Activated T-cell treated with anti-CD3 and anti-CD28 coated beads, Interleukin-2, amount 50 U/mL, for 4 hours (primary cell): ENCODE measurements at regions not wholly inside any gene's neighbourhood (a gene's known extent, or its start where the extent isn't known, plus 50 kb on each side); places are given as distances from the start of the nearest gene placed in this dataset.

ENCODE experiments used
- ATAC-seq, 2 donors: fragments of 200-7000 bp; cut with Tn5 transposase; one replicate each; pipeline ENCODE4 v1.10.0; 2021
- DNase-seq: peaks from one replicate; pipeline ENCODE4 v3.0.0-alpha.2; 2020
- H3K27me3 Mint-ChIP-seq: one replicate; pipeline ENCODE4 v1.8.0; 2021; ENCODE audit warnings: low read depth, mixed read lengths
- H3K36me3 Mint-ChIP-seq: one replicate; pipeline ENCODE4 v1.8.0; 2022; ENCODE audit warnings: mixed read lengths; ENCODE audit not compliant: insufficient read depth
- H3K4me1 Mint-ChIP-seq: one replicate; pipeline ENCODE4 v1.8.0; 2021; ENCODE audit warnings: low read depth, mixed read lengths
- H3K4me3 Mint-ChIP-seq: one replicate; pipeline ENCODE4 v1.8.0; 2021; ENCODE audit warnings: mild to moderate bottlenecking, moderate library complexity, mixed read lengths
- H3K9me3 Mint-ChIP-seq: one replicate; pipeline ENCODE4 v1.8.0; 2021; ENCODE audit warnings: mixed read lengths

DNA sequence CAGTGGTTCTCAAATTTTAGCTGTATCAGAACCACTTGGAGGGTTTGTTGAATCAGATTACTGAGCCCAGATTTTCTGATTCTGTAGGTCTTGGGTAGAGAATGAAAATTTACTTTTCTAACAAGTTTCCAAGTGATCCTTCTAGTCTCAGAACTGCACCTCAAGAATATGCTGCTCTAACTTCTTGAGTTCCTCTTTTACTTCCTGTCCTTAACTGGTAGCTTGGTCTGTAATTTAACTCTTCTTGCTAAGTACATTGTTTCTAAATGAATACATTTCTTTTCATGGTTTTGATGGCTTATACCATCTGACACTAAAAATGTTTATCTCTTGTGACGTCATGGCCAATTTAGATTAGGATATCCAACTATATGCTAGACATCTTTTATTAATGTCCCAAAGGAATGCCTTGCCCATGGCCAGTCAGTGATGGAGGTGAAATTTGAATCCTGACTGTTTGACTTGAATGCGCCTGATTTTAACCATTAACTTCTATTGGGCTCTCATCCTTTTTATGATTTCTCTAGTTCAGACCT is 262.6 kb upstream of the NAALADL2 start:
- H3K4me3 Mint-ChIP-seq: no peak overlapping the region
- H3K4me1 Mint-ChIP-seq: no peaks in the 10 kb centered on the region
- no peaks in the 10 kb centered on the region for H3K36me3 Mint-ChIP-seq
- H3K27me3 Mint-ChIP-seq: no peaks in the 10 kb centered on the region
- no peak for ATAC-seq
- no peak for DNase-seq
- peaks cover 6% of the 10 kb centered on the region for H3K9me3 Mint-ChIP-seq

DNA sequence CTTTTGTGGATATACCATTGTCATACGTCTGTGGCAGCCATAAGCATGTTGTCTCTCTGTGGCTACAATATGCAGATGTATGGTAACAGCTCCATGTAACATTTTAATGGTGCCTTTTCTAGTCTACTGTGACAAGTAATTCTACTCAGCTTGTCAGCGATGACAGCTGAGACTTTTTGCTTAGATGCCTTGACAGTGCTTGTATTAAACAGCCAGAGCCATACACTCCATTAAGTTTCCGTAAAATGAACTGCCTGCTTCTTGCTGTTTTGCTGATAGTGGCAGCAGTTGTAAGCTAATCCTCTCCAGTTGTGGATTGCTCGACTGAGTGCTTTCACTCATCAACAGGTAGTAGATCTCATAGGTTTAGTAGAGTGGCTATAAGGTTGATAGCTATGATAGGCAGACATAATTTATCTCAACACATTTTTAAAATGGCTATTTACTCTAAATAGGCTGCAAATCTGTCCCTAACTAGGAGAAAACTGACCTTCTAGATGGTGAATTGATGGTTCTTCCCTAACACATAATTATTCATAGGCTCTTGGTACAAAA is 260.2 kb upstream of the NAALADL2 start:
- Mint-ChIP-seq H3K9me3 (peaks cover 6% of the 10 kb centered on the region), H3K27me3 (no peaks in the 10 kb centered on the region), H3K4me1 (no peaks in the 10 kb centered on the region), H3K4me3 (no peak overlapping the region), H3K36me3 (no peaks in the 10 kb centered on the region)
- DNase-seq (no peak), ATAC-seq (no peak)

DNA sequence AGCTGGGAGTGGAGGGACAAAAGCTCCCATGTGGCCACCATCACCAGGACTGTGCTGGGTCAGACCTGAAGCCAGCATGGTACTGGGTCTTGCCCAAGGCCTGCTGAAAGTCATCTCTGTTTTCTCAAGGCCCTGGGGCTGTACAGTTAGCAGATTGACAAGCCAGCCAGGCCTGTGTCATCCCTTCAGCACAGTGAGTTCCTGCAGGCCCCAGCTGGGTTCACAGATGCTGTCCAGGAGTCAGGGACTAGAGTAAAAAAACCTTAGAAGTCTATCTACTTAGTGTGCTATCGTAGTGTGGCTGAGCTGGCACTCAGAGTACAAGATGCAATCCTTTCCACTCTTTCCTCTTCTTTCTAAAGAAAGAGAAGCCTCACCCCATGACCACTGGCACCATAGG is 246.0 kb upstream of the NAALADL2 start:
- DNase-seq (no peak), ATAC-seq (no peak)
- Mint-ChIP-seq H3K9me3 (peaks cover 8% of the 10 kb centered on the region), H3K36me3 (no peaks in the 10 kb centered on the region), H3K4me3 (no peak overlapping the region), H3K4me1 (no peaks in the 10 kb centered on the region), H3K27me3 (no peaks in the 10 kb centered on the region)

DNA sequence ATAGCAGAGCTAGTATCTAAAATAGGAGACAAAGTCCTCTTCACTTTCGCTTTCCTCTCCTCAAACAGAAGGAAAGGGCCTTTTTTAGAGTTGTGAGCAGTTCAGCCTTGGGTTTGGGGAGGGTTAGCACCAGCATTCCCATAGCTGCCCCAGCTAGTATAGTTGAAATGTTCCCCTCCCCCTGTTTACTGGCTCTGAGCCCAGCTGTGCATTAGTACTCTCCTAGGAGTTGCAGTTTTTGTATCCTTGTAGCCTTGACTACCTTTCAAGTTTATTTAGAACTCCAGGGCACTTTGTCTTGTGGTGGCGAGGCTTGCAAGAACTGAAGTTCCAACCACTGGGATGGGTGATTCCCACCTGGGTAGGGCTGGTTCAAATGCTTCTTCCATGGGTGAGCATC is 245.1 kb upstream of the NAALADL2 start:
- DNase-seq (no peak), ATAC-seq (no peak)
- Mint-ChIP-seq H3K4me1 (no peaks in the 10 kb centered on the region), H3K36me3 (no peaks in the 10 kb centered on the region), H3K4me3 (no peak overlapping the region), H3K27me3 (no peaks in the 10 kb centered on the region), H3K9me3 (peaks cover 8% of the 10 kb centered on the region)

DNA sequence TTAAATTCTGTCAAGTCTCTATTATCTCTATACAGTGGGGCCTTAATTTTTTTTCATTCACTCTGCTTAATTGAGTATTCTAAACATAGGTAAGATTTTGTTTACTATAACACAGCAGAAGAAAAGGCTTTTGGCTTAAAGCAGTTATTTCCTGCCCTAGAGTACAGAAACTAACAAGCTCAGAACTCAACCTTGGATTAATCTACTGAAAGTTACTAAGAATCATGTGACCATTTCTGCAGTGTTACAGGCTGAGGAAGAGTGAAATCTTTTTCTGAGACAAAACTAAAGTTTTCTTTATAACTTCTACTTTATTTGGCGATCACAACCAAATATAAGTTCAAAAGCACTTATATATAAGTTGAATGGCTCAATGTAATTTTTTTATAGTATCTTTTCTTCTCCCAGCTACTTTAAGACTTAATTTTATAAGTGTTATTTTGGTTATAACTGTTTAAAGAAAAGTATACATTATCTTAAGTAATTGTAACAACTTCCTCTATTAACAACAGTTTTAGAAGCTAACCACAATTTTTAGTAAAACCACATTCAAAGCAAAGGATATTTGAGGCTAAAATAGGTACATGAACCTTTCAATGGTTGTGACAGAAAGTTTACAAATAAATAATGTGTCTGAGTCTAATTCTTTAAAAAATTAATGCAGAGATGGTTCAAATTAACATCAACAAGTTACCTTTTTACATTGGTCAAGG is 240.6 kb upstream of the NAALADL2 start:
- Mint-ChIP-seq H3K9me3 (no peaks in the 10 kb centered on the region), H3K36me3 (no peaks in the 10 kb centered on the region), H3K4me3 (no peak overlapping the region), H3K27me3 (no peaks in the 10 kb centered on the region), H3K4me1 (no peaks in the 10 kb centered on the region)
- no peak for ATAC-seq
- DNase-seq: no peak

DNA sequence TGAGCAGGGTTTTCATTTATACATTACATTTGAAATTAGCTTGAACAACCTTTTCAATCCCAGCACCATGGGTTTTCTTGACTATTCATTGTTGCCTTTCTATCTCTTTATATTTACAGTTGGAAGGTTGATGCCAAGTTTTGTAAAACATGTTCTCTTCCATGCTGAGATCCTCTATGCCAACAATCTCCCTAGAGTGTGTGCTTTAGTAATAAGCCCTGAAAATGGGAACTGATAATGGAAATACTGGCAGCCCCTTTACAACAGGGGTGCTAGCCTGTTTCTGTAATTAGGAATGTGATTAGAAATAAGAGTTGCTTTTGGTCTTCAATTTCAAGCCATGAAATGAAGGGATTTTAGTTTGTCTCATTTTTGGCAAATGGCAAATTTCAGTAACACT is 239.9 kb upstream of the NAALADL2 start:
- H3K36me3 Mint-ChIP-seq: no peaks in the 10 kb centered on the region
- ATAC-seq: no peak
- no peaks in the 10 kb centered on the region for H3K9me3 Mint-ChIP-seq
- no peaks in the 10 kb centered on the region for H3K4me1 Mint-ChIP-seq
- no peaks in the 10 kb centered on the region for H3K27me3 Mint-ChIP-seq
- no peak overlapping the region for H3K4me3 Mint-ChIP-seq
- DNase-seq: no peak

DNA sequence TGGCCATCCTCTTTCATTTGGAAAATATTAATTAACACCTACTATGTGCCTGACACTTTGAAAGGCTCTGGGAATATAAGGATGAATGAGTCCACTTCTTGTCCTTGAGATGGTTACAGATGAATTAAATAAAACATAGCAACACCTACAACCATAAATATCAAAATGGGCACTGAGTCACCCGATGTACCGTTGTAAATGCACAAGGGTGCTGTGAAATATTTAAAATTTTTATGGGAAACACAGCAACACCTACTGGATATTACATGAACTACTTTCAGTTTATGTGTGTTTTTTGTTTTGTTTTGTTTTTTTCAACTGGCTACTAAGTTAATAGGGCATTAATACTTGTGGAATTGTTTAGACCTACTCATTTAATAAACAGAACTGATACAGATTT is 239.0 kb upstream of the NAALADL2 start:
- no peaks in the 10 kb centered on the region for H3K36me3 Mint-ChIP-seq
- DNase-seq (no peak), ATAC-seq (no peak)
- H3K4me3 Mint-ChIP-seq: no peak overlapping the region
- H3K4me1 Mint-ChIP-seq: no peaks in the 10 kb centered on the region
- H3K9me3 Mint-ChIP-seq: no peaks in the 10 kb centered on the region
- H3K27me3 Mint-ChIP-seq: no peaks in the 10 kb centered on the region

DNA sequence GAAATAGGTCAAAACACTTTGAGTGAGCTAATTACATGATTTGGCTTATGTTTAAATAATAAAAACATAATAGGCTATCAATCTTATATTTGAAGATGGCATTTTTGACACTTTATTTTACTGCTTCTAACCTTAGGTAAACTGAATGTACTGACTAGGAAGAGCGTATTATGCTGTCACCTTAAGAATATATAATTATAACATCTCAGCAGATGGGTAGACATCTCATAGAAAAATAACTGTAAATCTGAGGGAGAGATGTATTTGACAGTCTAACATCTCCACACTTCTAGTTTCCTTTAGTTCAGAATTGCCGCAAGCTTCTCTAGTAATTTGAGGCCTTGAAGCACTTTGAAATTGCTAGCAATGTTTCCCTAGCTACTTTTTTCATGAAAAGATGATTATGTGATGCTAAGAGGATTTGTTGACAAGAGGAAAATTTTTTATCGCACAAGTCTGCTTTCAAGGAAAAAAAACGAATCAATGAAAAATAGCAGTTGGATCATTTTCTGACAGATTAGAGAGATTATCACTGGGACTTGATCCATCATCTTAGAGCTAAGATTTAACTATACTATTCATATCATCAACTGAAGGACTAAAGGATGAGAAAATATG is 238.2 kb upstream of the NAALADL2 start:
- ATAC-seq: no peak
- Mint-ChIP-seq H3K27me3 (no peaks in the 10 kb centered on the region), H3K36me3 (no peaks in the 10 kb centered on the region), H3K4me1 (no peaks in the 10 kb centered on the region), H3K9me3 (no peaks in the 10 kb centered on the region), H3K4me3 (no peak overlapping the region)
- DNase-seq: no peak

DNA sequence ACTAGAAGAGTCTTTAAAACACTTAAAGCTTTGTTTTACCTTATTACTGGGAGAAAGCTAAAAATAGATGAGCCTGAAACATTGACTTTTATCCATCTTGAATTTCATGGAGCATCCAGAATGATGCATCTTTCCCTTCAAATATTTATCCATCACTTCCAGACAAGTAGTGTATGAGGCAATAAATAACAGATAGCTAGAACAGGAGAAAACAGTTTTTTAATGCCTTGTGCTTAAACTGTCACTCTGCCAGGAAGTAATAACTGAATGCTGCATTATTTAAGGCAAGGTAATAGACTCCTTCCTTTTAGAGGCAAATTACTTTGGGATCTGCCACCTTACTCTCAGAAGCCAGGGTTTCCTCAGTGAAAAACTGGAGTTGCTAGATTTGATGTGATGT is 225.8 kb upstream of the NAALADL2 start:
- Mint-ChIP-seq H3K27me3 (no peaks in the 10 kb centered on the region), H3K36me3 (no peaks in the 10 kb centered on the region), H3K9me3 (peaks cover 6% of the 10 kb centered on the region), H3K4me1 (no peaks in the 10 kb centered on the region), H3K4me3 (no peak overlapping the region)
- ATAC-seq: no peak
- no peak for DNase-seq

DNA sequence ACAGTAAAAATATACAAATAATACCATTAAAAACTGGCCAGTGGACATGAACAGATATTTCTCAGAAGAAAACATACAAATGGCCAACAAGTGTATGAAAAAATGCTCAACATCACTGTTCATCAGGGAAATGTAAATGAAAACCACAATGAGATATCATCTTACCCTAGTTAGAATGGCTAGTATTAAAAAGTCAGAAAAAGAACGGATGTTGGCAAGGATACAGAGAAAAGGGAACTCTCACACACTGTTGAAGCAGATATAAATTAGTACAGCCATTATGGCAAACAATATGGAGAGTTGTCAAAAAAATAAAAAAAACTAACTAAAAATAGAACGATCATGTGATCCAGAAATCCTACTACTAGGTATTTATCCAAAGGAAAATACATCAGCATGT is 222.7 kb upstream of the NAALADL2 start:
- Mint-ChIP-seq H3K27me3 (no peaks in the 10 kb centered on the region), H3K36me3 (no peaks in the 10 kb centered on the region), H3K4me3 (no peak overlapping the region), H3K4me1 (no peaks in the 10 kb centered on the region), H3K9me3 (peaks cover 9% of the 10 kb centered on the region)
- ATAC-seq: no peak
- no peak for DNase-seq

DNA sequence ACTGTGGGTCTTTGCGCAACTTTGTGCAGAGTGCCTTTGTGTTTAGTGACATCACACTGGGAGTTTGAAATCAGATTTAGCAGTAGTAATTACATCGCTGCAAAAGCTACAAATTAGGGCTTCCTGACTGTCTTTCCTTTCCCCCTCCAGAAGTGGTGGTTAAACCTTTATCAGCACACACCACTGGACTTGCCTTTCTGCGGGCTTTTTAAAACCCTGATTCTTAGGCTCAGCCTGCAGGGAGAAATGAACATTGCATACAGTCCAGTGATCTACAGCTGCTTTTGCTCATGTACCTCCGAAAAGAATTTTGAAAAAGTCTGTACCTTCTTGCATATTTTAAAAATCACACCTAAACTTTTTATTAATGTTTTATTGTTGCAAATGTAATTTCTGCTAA is 219.7 kb upstream of the NAALADL2 start:
- Mint-ChIP-seq H3K4me3 (no peak overlapping the region), H3K9me3 (peaks cover 9% of the 10 kb centered on the region), H3K4me1 (no peaks in the 10 kb centered on the region), H3K36me3 (no peaks in the 10 kb centered on the region), H3K27me3 (no peaks in the 10 kb centered on the region)
- ATAC-seq: no peak
- no peak for DNase-seq

DNA sequence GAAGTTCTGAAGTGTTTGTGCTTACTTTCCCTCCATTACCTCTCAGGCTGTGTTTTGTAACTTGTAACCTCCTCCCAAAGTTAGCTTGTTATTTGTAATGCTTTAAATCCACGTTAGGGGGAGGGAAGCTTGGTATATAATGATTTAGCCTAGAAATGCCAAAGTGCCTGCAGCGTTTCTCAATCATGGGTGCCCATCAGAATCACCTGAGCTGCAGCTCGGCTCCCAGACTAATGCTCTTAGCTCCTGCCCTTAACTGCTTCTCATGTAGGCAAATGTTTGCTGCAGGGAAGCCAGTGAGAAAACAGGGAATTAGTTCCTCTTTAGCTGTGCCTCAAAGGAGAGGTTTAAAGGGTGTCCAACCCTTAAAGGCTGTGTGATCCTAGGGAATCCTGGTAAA is 219.2 kb upstream of the NAALADL2 start:
- H3K4me1 Mint-ChIP-seq: no peaks in the 10 kb centered on the region
- DNase-seq: no peak
- H3K27me3 Mint-ChIP-seq: no peaks in the 10 kb centered on the region
- no peak overlapping the region for H3K4me3 Mint-ChIP-seq
- ATAC-seq: no peak
- H3K9me3 Mint-ChIP-seq: peaks cover 9% of the 10 kb centered on the region
- no peaks in the 10 kb centered on the region for H3K36me3 Mint-ChIP-seq

DNA sequence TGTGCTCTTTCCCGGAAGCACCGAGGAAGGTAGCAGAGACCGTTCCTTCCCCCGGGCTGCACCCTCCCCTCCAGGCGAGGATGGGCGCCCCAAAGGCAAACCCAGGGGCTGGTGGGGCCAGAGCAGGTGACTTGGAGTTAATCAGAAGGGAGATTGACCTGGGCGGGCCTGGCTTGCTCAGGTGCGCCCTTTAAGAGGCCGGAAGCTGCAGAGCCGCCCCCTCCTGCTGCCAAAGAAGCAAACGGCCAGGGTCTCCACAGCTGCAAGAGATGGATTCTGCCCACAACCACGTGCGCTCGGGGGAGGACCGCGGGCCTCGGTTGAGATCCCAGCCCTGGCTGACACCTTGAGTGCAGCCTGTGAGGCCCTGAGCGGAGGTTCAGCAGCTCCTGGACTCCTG is 218.2 kb upstream of the NAALADL2 start:
- Mint-ChIP-seq H3K36me3 (no peaks in the 10 kb centered on the region), H3K4me1 (no peaks in the 10 kb centered on the region), H3K4me3 (no peak overlapping the region), H3K27me3 (no peaks in the 10 kb centered on the region), H3K9me3 (peaks cover 8% of the 10 kb centered on the region)
- ATAC-seq: no peak
- DNase-seq: no peak

DNA sequence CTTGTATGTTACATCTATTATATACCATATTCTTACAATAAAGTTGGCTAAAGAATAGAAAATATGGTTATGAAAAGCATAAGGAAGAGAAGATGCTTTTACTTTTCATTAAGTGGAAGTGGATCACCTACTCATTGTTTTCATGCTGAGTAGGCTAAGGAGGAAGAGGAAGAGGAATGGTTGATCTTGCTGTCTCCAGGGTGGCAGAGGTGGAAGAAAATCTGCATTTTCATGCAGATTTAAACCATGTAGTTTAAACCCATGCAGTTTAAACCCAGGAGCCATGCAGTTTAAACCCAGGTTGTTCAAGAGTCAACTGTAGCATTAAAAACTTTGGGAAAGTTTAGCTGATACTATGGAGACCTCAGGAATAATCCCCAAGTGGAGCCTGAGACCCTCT is 214.8 kb upstream of the NAALADL2 start:
- ATAC-seq (no peak), DNase-seq (no peak)
- Mint-ChIP-seq H3K36me3 (no peaks in the 10 kb centered on the region), H3K9me3 (peaks cover 4% of the 10 kb centered on the region), H3K4me3 (no peak overlapping the region), H3K4me1 (no peaks in the 10 kb centered on the region), H3K27me3 (no peaks in the 10 kb centered on the region)

DNA sequence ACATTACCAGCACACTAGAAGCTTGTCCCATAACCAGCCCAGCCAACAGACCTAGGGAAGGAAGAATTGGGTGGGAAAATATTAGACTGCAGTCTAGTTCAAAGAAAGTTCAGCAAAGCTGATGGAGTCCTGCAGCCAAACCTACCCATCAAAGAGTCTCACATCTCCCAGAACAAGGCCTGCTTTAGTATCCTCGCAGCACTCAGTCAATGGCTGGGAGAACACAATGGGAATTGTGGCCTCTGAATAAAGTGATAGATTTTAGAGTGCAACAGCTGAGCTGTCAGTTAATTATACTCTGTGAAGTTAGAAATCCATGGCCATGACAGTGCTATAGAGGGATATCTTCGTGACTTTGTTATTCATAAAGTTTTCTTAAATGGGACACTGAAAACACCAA is 207.2 kb upstream of the NAALADL2 start:
- no peaks in the 10 kb centered on the region for H3K4me1 Mint-ChIP-seq
- H3K27me3 Mint-ChIP-seq: no peaks in the 10 kb centered on the region
- peaks cover 4% of the 10 kb centered on the region for H3K9me3 Mint-ChIP-seq
- ATAC-seq: no peak
- no peak overlapping the region for H3K4me3 Mint-ChIP-seq
- DNase-seq: no peak
- no peaks in the 10 kb centered on the region for H3K36me3 Mint-ChIP-seq
